H1 (cell line): ENCODE measurements at regions not wholly inside any gene's neighbourhood (a gene's known extent, or its start where the extent isn't known, plus 50 kb on each side); places are given as distances from the start of the nearest gene placed in this dataset.

ENCODE experiments used
- EGR1 ChIP-seq: IDR thresholded peaks from 2 replicates; pipeline ENCODE4 v1.6.1; 2011; ENCODE audit warnings: low read depth, low read length, borderline replicate concordance
- EZH2 ChIP-seq: fragments of 200-600 bp; sonication (generic); IDR thresholded peaks from 2 replicates; pipeline ENCODE4 v1.7.1; 2012; ENCODE audit warnings: low read depth, mild to moderate bottlenecking, moderate library complexity, low read length, inconsistent platforms; ENCODE audit not compliant: severe bottlenecking
- GABPA ChIP-seq: IDR thresholded peaks from 2 replicates; pipeline ENCODE4 v1.6.1; 2011; ENCODE audit warnings: mild to moderate bottlenecking, low read length, moderate library complexity, borderline replicate concordance; ENCODE audit not compliant: insufficient read depth
- KDM4A ChIP-seq: IDR thresholded peaks from one replicate; pipeline ENCODE4 v1.7.1; 2012; ENCODE audit warnings: low read depth, mild to moderate bottlenecking, moderate library complexity, low read length, inconsistent platforms; ENCODE audit not compliant: severe bottlenecking
- KDM5A ChIP-seq: fragments of 200-600 bp; IDR thresholded peaks from 2 replicates; pipeline ENCODE4 v1.7.1; 2012; ENCODE audit warnings: mild to moderate bottlenecking, low read length, inconsistent platforms, mixed read lengths
- POU5F1 ChIP-seq: IDR thresholded peaks from 2 replicates; pipeline ENCODE4 v1.6.1; 2011; ENCODE audit warnings: low read depth, mild to moderate bottlenecking, low read length, moderate library complexity
- RNF2 ChIP-seq: fragments of 200-900, 300-1000 bp; sonication (generic); IDR thresholded peaks from 2 replicates; pipeline ENCODE4 v1.7.1; 2016; ENCODE audit warnings: borderline replicate concordance, low read depth, mild to moderate bottlenecking, antibody characterized with exemption, low read length; ENCODE audit not compliant: poor library complexity, severe bottlenecking; ENCODE audit errors: missing control alignments
- USF2 ChIP-seq: IDR thresholded peaks from 2 replicates; pipeline ENCODE4 v1.6.1; 2011; ENCODE audit warnings: low read length, improper control_type of control experiment

DNA sequence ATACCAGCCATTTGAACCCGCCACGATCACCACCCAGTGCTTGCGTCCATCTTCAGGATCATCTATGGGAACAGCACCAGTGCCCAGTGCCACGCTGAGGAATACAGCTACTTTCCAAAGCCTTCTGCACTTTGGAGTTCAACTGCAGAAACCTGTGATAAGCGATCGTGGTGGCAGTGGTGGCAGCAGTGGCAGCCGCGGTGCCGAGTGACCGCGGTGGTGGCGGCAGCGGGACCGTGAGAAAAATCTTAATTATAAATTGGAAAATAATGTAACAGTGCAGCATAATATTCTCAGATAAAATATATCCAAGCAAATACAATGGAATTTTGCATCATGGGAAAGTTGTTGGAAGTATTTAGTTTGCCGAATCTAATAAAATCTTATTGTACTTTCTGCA lies 2270.9 kb downstream of the PCDH9 start (continued):
- TF ChIP-seq KDM5A (no peak), EGR1 (no peak), KDM4A (no peak), GABPA (no peak), RNF2 (no peak), EZH2 (no peak), POU5F1 (no peak), USF2 (no peak)
